ENCODE measurements at regions not wholly inside any gene's neighbourhood (a gene's known extent, or its start where the extent isn't known, plus 50 kb on each side); places are given as distances from the start of the nearest gene placed in this dataset.

DNA sequence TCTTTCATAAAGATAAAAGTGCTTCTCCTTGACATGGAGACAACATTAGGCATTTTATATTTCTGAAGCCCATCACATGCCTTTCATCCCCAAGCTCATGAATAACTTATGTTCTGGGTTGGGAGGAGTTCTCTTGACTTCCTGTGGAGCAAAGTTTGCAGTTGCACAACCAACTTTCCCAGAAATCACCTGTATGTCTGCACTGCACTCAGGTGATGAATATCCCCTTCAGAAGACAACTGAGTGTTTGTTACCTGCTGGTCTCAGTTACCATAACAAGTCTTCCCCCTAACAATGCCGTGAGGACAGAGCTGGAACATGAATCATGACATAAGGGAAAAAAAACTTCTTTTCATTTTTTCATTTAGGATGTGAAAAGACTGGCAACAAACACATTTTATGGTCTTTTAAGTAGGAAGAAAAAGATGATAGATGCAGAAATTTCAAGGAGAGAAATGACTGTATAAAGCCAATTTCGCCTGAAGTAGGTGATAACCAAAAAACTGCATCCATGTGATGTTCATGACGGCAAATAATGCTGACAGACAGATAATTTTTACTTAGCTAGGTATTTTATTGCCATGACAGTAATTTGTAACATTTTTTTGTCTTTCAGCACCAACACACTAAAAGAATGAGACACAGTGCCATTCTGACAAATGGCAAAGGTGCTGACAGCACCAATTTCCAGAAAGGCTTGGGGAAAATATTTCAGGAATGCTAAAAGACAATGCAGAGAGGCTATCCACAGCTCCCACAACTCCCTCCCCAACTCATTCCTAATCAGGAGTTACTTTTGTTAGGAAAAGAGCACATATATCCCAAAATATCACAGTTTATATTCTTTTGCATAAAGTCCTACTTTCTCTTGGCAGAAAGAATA lies 656.3 kb downstream of the PRELID2 start:
- intact Hi-C loops (cut with DNase I; ENCODE audit: low total_unique reads): no loop called here
- WGBS, 2 donors: 44 to 49% methylated on average over 3 of the region's 3 CpGs
- TF ChIP-seq POLR2A (IDR thresholded peaks at IDR 0.05): no peak
- TF ChIP-seq, protein P1, sequence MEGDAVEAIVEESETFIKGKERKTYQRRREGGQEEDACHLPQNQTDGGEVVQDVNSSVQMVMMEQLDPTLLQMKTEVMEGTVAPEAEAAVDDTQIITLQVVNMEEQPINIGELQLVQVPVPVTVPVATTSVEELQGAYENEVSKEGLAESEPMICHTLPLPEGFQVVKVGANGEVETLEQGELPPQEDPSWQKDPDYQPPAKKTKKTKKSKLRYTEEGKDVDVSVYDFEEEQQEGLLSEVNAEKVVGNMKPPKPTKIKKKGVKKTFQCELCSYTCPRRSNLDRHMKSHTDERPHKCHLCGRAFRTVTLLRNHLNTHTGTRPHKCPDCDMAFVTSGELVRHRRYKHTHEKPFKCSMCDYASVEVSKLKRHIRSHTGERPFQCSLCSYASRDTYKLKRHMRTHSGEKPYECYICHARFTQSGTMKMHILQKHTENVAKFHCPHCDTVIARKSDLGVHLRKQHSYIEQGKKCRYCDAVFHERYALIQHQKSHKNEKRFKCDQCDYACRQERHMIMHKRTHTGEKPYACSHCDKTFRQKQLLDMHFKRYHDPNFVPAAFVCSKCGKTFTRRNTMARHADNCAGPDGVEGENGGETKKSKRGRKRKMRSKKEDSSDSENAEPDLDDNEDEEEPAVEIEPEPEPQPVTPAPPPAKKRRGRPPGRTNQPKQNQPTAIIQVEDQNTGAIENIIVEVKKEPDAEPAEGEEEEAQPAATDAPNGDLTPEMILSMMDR (IDR thresholded peaks at IDR 0.05): no peak
- H3K4me3 ChIP-seq (ENCODE audit: low read depth, poor library complexity, severe bottlenecking): no peak overlapping the region
- no peak for DNase-seq (ENCODE audit: low spot score in 2 of 2)

GRCh38 chr5:145176041-145176440 lies 659.1 kb downstream of the PRELID2 start:
- DNase-seq (ENCODE audit: low spot score in 2 of 2): no peak
- H3K4me3 ChIP-seq (ENCODE audit: low read depth, poor library complexity, severe bottlenecking): no peak overlapping the region
- WGBS, 2 donors: 71 to 78% methylated on average over 3 of the region's 3 CpGs
- TF ChIP-seq, protein P1 (IDR thresholded peaks at IDR 0.05): no peak
- no peak for TF ChIP-seq POLR2A (IDR thresholded peaks at IDR 0.05)
- intact Hi-C loops (cut with DNase I; ENCODE audit: low total_unique reads): no loop called here

- H3K4me3 ChIP-seq (ENCODE audit: low read depth, poor library complexity, severe bottlenecking): no peak overlapping the region
- TF ChIP-seq POLR2A (IDR thresholded peaks at IDR 0.05): no peak
- TF ChIP-seq, protein P1 (IDR thresholded peaks at IDR 0.05): no peak
These were observed 669.0 kb downstream of the PRELID2 start for GRCh38 chr5:145166110-145166509.

DNA sequence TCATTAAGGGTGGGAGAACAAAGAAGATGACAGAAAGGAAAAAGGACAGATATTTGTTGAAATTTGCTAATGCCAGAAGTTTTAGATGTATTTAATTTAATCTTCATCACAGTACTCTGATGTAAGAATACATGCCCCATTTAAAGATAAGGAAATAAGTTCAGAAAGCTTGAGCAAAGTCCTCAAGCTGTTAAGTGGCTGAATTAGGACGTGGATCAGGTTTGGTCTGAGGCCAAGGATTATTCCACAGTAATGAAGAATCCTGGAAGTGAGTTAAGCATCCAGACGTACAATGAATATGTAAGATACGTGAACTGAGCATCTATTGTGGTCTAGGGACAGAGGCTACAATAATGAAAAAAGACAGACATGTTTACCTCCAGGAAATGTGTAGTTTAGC lies 671.3 kb downstream of the PRELID2 start:
- TF ChIP-seq, protein P1 (IDR thresholded peaks at IDR 0.05): no peak
- TF ChIP-seq POLR2A (IDR thresholded peaks at IDR 0.05): no peak
- H3K4me3 ChIP-seq (ENCODE audit: low read depth, poor library complexity, severe bottlenecking): no peak overlapping the region
- intact Hi-C loops (cut with DNase I; ENCODE audit: low total_unique reads): no loop called here
- DNase-seq (ENCODE audit: low spot score in 2 of 2): no peak
- 63 to 83% methylated on average over 3 of the region's 3 CpGs for WGBS, 2 donors

More at GRCh38 chr5:145166110-145166509, 669.0 kb downstream of the PRELID2 start:
- DNase-seq (ENCODE audit: low spot score in 2 of 2): no peak
- intact Hi-C loops (cut with DNase I; ENCODE audit: low total_unique reads): no loop called here
- WGBS, 2 donors: 78 to 80% methylated on average over 5 of the region's 5 CpGs

DNA sequence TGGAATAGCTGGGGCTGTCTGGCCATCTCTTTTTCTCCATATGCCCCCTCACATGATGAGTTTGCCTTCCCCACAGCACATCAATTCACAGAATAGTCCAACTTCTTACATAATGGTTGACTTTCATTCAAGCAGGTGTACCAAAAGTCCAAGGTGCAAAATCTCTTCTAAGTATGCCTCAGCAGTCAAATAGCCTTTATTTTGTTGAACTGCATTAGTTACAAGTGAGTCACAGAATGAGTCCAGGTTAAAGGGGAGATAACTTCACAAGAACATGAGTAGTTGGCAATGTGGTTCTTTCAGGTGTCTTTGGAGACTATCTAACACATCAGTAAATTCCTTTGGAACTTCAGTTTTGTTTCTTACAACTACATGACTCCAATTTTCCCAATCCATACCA lies 672.5 kb downstream of the PRELID2 start:
- TF ChIP-seq, protein P1 (IDR thresholded peaks at IDR 0.05): no peak
- no peak for TF ChIP-seq POLR2A (IDR thresholded peaks at IDR 0.05)
- H3K4me3 ChIP-seq (ENCODE audit: low read depth, poor library complexity, severe bottlenecking): no peak overlapping the region
- DNase-seq (ENCODE audit: low spot score in 2 of 2): no peak
- intact Hi-C loops (cut with DNase I; ENCODE audit: low total_unique reads): no loop called here
